ENCODE measurements at regions not wholly inside any gene's neighbourhood (a gene's known extent, or its start where the extent isn't known, plus 50 kb on each side); places are given as distances from the start of the nearest gene placed in this dataset.

GRCh38 chr9:97747201-97747965, 50.2 kb upstream of the XPA start:
- DNase-seq (ENCODE audit: low read depth): no peak

GRCh38 chr9:97748525-97748924, 51.4 kb upstream of the XPA start:
- no peak for DNase-seq (ENCODE audit: low read depth)

DNA sequence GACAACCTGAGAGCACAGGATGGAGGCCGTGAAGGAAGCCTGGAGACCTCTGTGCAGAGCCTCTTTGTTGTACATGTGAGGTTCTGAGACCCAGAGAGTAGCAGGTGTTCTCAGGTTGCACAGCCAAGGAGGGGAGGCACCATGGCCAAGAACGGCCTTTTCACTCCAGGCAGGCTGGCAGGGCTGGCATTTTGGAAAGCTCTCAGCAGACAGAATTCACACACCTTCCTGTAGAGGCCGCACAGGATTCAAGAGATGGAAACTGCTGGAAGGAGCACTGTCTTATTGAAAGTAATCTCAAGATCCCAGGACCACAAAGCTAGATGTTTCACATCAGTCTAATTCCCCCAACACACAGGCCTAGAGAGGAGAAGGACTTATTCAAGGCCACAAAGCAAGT, 52.8 kb upstream of the XPA start:
- no peak for DNase-seq (ENCODE audit: low read depth)

DNA sequence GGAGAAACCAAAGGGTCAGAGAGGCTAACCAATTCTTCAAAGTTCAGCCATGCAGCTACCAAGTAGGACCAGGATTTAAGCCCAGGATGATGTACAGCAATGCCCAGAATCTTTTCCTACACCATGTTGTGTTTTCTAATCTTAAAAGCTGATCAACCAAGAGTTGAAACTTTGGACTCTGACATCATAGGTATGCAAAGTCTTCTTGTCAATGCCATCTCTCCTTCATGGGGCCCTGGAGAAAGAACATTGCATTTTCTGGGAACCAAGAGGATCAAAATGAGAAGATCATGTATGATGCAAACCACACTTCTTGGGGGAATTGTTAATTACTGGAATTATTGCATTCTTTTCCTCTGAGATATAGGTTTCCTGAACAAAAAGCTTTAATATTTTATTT, 54.4 kb upstream of the XPA start:
- no peak for DNase-seq (ENCODE audit: low read depth)

DNA sequence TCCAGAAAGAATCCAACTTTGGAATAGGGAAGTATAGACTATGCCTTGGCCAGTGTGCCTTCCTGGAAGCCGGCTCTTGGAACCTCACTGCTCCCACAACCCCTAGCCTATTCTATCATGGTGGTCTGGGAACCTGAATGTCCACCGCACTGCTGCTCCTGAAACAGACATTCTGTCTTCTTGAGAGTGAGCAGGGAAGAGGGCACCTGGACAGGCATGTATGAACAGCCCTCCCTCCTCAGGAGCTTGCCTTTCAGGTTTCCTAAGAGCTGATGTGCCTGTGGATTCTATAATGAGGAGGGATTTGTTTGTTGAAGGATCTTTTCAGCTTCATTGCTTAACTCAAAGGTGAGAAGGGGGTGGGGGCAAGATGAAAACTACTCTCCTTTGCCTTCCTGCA, 55.1 kb upstream of the XPA start:
- DNase-seq (ENCODE audit: low read depth): no peak

GRCh38 chr9:97753364-97753763, 56.2 kb upstream of the XPA start:
- DNase-seq (ENCODE audit: low read depth): no peak

- no peak for DNase-seq (ENCODE audit: low read depth)
Measured at GRCh38 chr9:97753975-97754374, 56.8 kb upstream of the XPA start.

- DNase-seq (ENCODE audit: low read depth): no peak
Measured at GRCh38 chr9:97755618-97756267, 58.6 kb upstream of the XPA start.

GRCh38 chr9:97756991-97757390, 59.9 kb upstream of the XPA start:
- DNase-seq (ENCODE audit: low read depth): no peak

DNA sequence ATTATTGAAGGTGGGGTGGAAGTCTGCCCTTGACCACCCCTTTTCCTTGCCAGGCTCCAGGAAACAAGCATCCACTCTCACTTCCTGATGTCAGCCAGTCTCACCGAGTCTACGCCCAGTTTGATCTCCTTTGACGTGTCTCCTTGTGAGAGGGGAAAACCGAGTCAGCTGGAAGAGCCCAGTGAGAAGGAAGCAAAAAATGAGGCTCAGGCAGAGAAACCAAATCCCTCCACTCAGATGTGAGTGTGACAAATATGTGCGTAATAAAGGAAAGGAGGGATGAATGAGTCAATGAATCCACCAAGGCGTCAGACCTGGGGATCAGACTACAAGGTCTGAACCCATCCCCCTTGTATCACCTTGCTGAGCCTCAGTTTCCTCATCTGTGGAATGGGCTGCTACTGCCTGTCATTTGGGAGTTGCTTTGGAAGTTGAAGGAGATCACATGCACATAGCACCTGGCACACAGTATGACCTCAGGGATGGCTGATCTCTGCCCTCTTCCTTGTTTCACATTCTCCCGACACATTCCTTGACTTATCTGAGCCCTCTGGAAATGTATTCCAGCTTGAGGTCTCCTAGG, 61.3 kb upstream of the XPA start:
- DNase-seq (ENCODE audit: low read depth): no peak

DNA sequence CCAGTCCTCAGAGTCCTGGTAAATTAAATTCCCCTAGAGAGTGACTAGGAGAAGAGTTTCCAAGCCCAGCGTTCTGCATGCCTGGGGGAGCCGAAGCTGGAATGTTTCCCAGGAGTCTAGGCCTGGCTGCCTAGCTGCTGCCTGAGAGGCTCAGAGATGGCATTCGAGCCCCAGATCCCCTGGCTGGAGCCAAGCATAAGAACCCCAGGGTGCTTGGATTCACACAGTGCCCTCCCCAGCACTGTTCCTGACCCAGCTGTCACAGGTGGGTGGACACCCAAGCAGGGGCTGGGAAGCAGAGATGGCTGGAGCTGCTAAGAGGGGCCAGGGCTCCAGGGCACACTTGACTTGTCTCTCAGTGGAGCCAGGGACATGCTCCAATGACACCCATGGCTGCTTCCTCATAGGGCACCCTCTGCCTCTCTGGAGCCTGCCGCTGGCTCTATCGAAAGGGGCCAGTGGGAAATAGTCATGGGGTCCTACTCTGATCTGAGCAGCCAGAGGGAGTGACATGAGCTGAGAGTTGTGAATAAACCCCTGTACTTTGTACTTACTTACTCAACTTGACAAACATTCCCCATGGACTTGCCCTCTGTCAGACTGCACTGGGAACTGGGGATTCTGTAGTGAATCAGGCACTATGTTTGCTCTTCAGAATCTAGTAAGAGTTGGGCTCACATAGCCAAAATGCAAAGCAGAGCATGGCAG, 62.6 kb upstream of the XPA start:
- DNase-seq (ENCODE audit: low read depth): no peak

DNA sequence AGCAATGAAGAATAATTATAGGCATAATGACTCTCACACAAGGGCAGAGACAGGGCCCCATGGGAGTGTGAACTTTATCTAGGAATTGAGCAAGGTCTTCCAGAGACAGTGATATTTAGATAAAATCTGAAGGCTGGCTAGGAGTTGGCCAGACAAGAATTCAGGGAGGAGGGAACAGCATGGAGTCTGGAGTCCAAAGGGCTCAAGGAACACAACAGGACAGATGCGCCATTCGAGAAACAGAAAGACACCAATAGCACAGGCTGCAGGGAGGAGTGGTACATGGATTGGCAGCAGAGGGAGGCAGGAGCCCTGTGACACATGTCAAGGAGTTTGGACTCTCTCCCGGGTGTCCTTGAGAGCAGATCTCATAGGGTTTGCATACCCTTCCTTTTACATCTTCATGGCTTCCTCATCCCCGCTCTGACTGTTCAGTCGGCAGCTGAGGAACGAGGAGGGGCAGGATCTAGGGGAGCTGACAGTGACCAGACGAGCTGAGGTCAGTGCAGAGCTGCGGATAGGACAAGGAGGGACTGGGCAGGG, 64.0 kb upstream of the XPA start:
- no peak for DNase-seq (ENCODE audit: low read depth)

- DNase-seq (ENCODE audit: low read depth): no peak
Measured at GRCh38 chr9:97761879-97762278, 64.7 kb upstream of the XPA start.

DNA sequence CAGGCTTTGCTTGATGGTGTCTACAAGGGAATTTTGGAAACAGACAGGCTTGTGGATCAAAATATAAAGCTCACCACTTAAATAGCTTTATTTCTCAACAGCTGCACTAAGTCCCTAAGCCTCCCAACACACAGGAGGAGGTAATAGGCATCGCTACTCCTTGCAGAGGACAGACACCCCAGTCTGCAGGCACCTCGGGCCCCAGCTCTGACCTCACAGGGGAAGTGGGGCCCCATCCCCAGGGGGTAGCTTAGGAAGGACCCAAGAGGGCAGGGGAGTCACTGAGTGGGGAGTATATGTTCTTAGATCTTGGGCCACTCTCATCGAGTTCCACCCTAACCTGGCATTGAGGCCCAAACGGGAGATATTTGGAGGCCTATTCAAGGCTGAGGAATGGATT, 66.7 kb upstream of the XPA start:
- DNase-seq (ENCODE audit: low read depth): no peak

DNA sequence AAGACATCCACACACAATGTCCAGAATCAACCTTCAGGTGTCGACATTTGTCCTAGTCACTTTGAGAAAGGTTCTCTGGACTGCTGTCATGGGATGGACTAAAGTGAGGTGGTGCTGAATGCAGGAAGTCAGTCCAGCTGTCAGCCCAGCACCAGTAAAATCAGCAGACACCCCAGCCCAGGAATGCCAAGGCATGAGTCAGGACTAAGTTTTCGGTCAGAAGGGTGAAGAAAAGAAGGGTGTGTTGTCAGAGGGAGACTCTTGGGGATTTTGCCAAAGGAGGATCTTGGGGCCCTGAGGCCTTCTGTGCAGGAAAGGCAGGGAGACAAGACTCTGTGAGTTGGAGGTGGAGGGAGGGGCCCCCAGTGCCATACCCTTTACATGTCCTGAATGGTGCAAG, 69.0 kb upstream of the XPA start:
- DNase-seq (ENCODE audit: low read depth): no peak

DNA sequence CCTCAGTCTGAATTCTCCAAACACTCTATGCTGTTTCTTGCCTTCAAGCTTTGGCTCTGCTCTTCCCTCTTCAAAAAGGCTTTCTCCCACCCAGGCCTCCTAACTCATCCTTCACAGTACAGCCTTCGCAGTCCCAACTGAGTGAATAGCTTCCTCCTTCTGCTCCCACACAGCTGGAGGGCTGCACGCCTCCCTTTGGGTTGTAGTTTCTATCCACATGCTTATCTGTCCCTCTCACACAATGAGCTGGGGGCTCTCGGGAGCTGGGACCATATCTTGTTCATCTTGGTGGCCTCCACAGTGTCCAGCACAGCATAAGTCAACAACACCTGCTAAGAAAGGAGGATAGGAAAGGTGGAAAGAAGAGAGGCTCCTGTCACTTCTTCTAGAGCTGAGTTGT, 69.5 kb upstream of the XPA start:
- DNase-seq (ENCODE audit: low read depth): no peak

- DNase-seq (ENCODE audit: low read depth): no peak
Measured at GRCh38 chr9:97767891-97768290, 70.8 kb upstream of the XPA start.

DNA sequence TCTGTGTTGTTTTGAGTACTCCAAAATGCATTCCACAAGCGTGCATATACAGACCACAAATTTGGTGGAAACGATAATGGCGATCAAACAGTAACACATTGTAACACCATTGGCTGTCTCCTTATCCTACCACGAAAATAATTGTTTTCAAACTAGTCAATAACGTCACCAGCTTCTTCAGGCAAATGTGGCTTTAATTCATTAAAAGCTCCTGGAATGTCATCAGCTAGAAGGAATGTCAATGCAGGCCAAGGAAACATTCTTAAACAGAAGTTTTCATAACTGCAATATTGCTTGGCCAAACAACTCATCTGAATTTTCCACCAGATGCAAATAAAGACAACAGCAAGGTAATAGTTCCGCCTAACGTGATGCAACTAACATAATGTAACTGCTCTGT, 71.6 kb upstream of the XPA start:
- peak; percentile 32 for DNase-seq (ENCODE audit: low read depth)

- no peak for DNase-seq (ENCODE audit: low read depth)
Measured at GRCh38 chr9:97769208-97769607, 72.1 kb upstream of the XPA start.

GRCh38 chr9:97770808-97771372, 73.8 kb upstream of the XPA start:
- no peak for DNase-seq (ENCODE audit: low read depth)

DNA sequence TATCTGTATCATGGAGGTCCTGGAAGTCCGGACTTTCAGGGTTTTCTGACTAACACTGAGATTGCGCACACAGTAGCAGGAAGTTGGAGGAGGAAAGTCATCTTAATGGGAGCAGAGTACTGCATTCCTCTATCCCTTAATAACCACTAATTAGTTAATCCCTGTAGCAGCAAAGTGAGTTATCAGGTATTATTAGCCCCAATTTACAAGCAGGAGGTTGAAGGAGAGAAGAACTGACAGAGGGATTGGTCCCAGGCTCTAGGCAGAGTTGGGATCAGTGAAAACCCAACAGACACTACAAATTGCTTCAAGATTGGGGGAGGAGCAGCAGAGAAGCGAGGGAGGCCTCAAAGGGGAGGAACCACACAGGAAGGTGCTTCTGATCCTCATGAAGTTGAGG, 74.5 kb upstream of the XPA start:
- DNase-seq (ENCODE audit: low read depth): no peak

GRCh38 chr9:97772145-97772544, 75.0 kb upstream of the XPA start:
- DNase-seq (ENCODE audit: low read depth): no peak

Measured in stromal cell of bone marrow (primary cell).